Neural cell (in vitro differentiated cells): ENCODE measurements at regions not wholly inside any gene's neighbourhood (a gene's known extent, or its start where the extent isn't known, plus 50 kb on each side); places are given as distances from the start of the nearest gene placed in this dataset.

Experiments
- EP300 ChIP-seq: fragments of 450-650 bp; conservative IDR thresholded peaks from 2 replicates; pipeline ENCODE4 v1.6.1; 2014; ENCODE audit warnings: antibody characterized with exemption, mild to moderate bottlenecking, moderate library complexity; ENCODE audit not compliant: poor library complexity, severe bottlenecking
- EZH2 ChIP-seq: fragments of 200-600, 300-800 bp; shearing (Covaris generic), sonication (generic); IDR thresholded peaks from 2 replicates; pipeline ENCODE4 v1.6.1; 2014; ENCODE audit warnings: antibody characterized with exemption, low read length, borderline replicate concordance, mild to moderate bottlenecking; ENCODE audit not compliant: insufficient read depth, poor library complexity, severe bottlenecking
- POLR2AphosphoS5 ChIP-seq: IDR thresholded peaks from 2 replicates; pipeline ENCODE4 v1.6.1; 2012
- RAD21 ChIP-seq: fragments of 450-650 bp; conservative IDR thresholded peaks from 2 replicates; pipeline ENCODE4 v1.6.1; 2014; ENCODE audit warnings: antibody characterized with exemption, mild to moderate bottlenecking, moderate library complexity
- SMC3 ChIP-seq: fragments of 450-650 bp; conservative IDR thresholded peaks from 2 replicates; pipeline ENCODE4 v1.6.1; 2014; ENCODE audit warnings: antibody characterized with exemption, mild to moderate bottlenecking, moderate library complexity; ENCODE audit not compliant: poor library complexity
- TAF1 ChIP-seq: IDR thresholded peaks from 2 replicates; pipeline ENCODE4 v1.6.1; 2012; ENCODE audit warnings: low read depth
- TF ChIP-seq, protein P1 (sequence below): fragments of 450-650 bp; IDR thresholded peaks from 2 replicates; pipeline ENCODE4 v1.5.1; 2014; ENCODE audit warnings: antibody characterized with exemption, mild to moderate bottlenecking, moderate library complexity; ENCODE audit not compliant: poor library complexity, severe bottlenecking

DNA sequence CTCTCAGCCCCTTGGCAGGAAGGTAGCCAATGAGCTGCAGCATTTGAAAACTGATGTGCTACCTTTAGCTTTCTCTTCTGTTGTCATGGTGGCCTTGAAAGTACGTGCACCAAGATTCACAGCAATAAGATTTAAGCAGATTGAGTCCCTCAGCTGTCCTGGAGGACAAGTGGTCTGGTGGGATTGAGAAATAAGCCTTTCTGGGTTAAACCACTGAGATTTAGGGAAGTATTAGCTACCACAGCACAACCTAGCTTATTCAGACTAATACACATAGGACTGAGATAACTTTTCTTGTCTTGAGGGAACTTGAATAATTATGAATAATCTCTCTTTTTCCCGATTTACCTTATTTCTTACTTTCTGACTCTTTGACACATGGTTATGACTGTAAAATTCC is 324.0 kb downstream of the PTEN start:
- TF ChIP-seq POLR2AphosphoS5 (no peak), RAD21 (no peak), TAF1 (no peak), EZH2 (no peak), EP300 (no peak), SMC3 (no peak)
- TF ChIP-seq, protein P1, sequence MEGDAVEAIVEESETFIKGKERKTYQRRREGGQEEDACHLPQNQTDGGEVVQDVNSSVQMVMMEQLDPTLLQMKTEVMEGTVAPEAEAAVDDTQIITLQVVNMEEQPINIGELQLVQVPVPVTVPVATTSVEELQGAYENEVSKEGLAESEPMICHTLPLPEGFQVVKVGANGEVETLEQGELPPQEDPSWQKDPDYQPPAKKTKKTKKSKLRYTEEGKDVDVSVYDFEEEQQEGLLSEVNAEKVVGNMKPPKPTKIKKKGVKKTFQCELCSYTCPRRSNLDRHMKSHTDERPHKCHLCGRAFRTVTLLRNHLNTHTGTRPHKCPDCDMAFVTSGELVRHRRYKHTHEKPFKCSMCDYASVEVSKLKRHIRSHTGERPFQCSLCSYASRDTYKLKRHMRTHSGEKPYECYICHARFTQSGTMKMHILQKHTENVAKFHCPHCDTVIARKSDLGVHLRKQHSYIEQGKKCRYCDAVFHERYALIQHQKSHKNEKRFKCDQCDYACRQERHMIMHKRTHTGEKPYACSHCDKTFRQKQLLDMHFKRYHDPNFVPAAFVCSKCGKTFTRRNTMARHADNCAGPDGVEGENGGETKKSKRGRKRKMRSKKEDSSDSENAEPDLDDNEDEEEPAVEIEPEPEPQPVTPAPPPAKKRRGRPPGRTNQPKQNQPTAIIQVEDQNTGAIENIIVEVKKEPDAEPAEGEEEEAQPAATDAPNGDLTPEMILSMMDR, result no peak
